Left colon (tissue), 2 donors: ENCODE measurements at regions not wholly inside any gene's neighbourhood (a gene's known extent, or its start where the extent isn't known, plus 50 kb on each side); places are given as distances from the start of the nearest gene placed in this dataset.

Experiments
- ATAC-seq: fragments of 200-7000 bp; cut with Tn5 transposase; one replicate; pipeline ENCODE4 v1.9.1; 2020; ENCODE audit warnings: mild to moderate bottlenecking, moderate library complexity
- DNase-seq, 2 donors: peaks; one replicate each; pipeline ENCODE4 v3.0.0-alpha.2; 2020
- intact Hi-C, 2 donors: fragments of 100-400 bp; cut with DNase I in 1 of 2; cut with micrococcal nuclease in 1 of 2; formaldehyde crosslinking; loops; one replicate each; pipeline versions ENCODE4 v1.11.2 to v1.14.0; 2022; cut with DNase I, micrococcal nuclease
- donor health status: DM: no; HTN: no; CAD: no.
- donor health status: DM: yes; HTN: yes; CAD: no.

GRCh38 chrX:121102101-121102500, 54.7 kb downstream of the GLUD2 start:
- intact Hi-C loops: no loop called here
- DNase-seq: no peak
- no peak for ATAC-seq

GRCh38 chrX:121103381-121103780, 56.0 kb downstream of the GLUD2 start:
- intact Hi-C loops: no loop called here
- no peak for ATAC-seq
- no peak for DNase-seq

- intact Hi-C loops: no loop called here
- ATAC-seq (no peak), DNase-seq (no peak)
These were observed 59.2 kb downstream of the GLUD2 start for GRCh38 chrX:121106484-121107235.

GRCh38 chrX:121109986-121110385, 62.6 kb downstream of the GLUD2 start:
- DNase-seq (no peak), ATAC-seq (no peak)
- intact Hi-C loops: no loop called here

GRCh38 chrX:121110536-121110935, 63.1 kb downstream of the GLUD2 start:
- ATAC-seq (no peak), DNase-seq (no peak)
- intact Hi-C loops: no loop called here

GRCh38 chrX:121114691-121115090, 67.3 kb downstream of the GLUD2 start:
- intact Hi-C loops: no loop called here
- ATAC-seq: no peak

GRCh38 chrX:121120690-121121605, 73.5 kb downstream of the GLUD2 start:
- ATAC-seq: no peak

More at GRCh38 chrX:121114691-121115090, 67.3 kb downstream of the GLUD2 start:
- DNase-seq: no peak

GRCh38 chrX:121122332-121122731, 74.9 kb downstream of the GLUD2 start:
- ATAC-seq (no peak), DNase-seq (no peak)
- intact Hi-C loops: no loop called here

More at GRCh38 chrX:121120690-121121605, 73.5 kb downstream of the GLUD2 start:
- intact Hi-C loops: no loop called here
- no peak for DNase-seq

GRCh38 chrX:121128925-121129877, 81.8 kb downstream of the GLUD2 start:
- intact Hi-C loops: no loop called here
- ATAC-seq: no peak
- no peak for DNase-seq

- DNase-seq (no peak), ATAC-seq (no peak)
- intact Hi-C loops: no loop called here
These were observed 85.3 kb downstream of the GLUD2 start for GRCh38 chrX:121132675-121133074.

GRCh38 chrX:121135488-121136207, 88.2 kb downstream of the GLUD2 start:
- ATAC-seq: no peak

GRCh38 chrX:121146059-121146628, 98.7 kb downstream of the GLUD2 start:
- intact Hi-C loops: no loop called here
- no peak for DNase-seq
- no peak for ATAC-seq

More at GRCh38 chrX:121135488-121136207, 88.2 kb downstream of the GLUD2 start:
- intact Hi-C loops: no loop called here
- DNase-seq: no peak

GRCh38 chrX:121150217-121150616, 102.8 kb downstream of the GLUD2 start:
- no peak for DNase-seq
- intact Hi-C loops: no loop called here
- no peak for ATAC-seq

- intact Hi-C loops: no loop called here
- no peak for ATAC-seq
- DNase-seq: no peak
These were observed 103.9 kb downstream of the GLUD2 start for GRCh38 chrX:121151293-121151692.

- DNase-seq (no peak), ATAC-seq (no peak)
- intact Hi-C loops: no loop called here
These were observed 107.5 kb downstream of the GLUD2 start for GRCh38 chrX:121154858-121155404.

- ATAC-seq (no peak), DNase-seq (no peak)
- intact Hi-C loops: no loop called here
These were observed 113.6 kb downstream of the GLUD2 start for GRCh38 chrX:121160987-121161386.

GRCh38 chrX:121161501-121161933, 114.1 kb downstream of the GLUD2 start:
- DNase-seq: no peak
- intact Hi-C loops: no loop called here
- no peak for ATAC-seq

GRCh38 chrX:121163443-121163842, 116.0 kb downstream of the GLUD2 start:
- intact Hi-C loops: no loop called here

More at GRCh38 chrX:121163443-121163842, 116.0 kb downstream of the GLUD2 start:
- DNase-seq: no peak
- ATAC-seq: no peak
